HEK293 (cell line): ENCODE measurements at regions not wholly inside any gene's neighbourhood (a gene's known extent, or its start where the extent isn't known, plus 50 kb on each side); places are given as distances from the start of the nearest gene placed in this dataset.
"Not testable (repeated sequence)": the region's sequence is repeated elsewhere in the genome, so short reads cannot be mapped to it uniquely, and the experiment has no call there.

Experiments used
- CTCF ChIA-PET: fragments of 350-600 bp; formaldehyde crosslinking; extraction: SDS; loops from one replicate; lab custom pipeline; 2021; ENCODE audit warnings: antibody characterized with exemption; lab: Yijun Ruan, JAX
- POLR2A ChIA-PET: fragments of 300-600 bp; formaldehyde crosslinking; extraction: SDS; loops from one replicate; lab custom pipeline; 2020; ENCODE audit warnings: antibody characterized with exemption, inconsistent platforms; lab: Yijun Ruan, JAX
- H3K27ac ChIP-seq: fragments of 200-500 bp; sonication (Bioruptor generic); 2 replicates; pipeline ENCODE4 v1.5.1; 2014; ENCODE audit warnings: low read depth, low read length, control low read depth, inconsistent platforms; ENCODE audit errors: extremely low read depth
- H3K36me3 ChIP-seq, 2 experiments: fragments of 200-500 bp in 1 of 2; sonication (Bioruptor generic) in 1 of 2; 1 replicate in 1 of 2; 2 replicates in 1 of 2; pipeline ENCODE4 v1.5.1; 2014 to 2017; ENCODE audit warnings: inconsistent platforms in 2 of 2, low read length in 2 of 2; ENCODE audit not compliant: control insufficient read depth in 2 of 2, insufficient read depth in 1 of 2
- H3K4me1 ChIP-seq: fragments of 200-500 bp; sonication (Bioruptor generic); 2 replicates; pipeline ENCODE4 v1.5.1; 2014; ENCODE audit warnings: mild to moderate bottlenecking, low read length, inconsistent platforms; ENCODE audit not compliant: control insufficient read depth, insufficient read depth
- H3K4me3 ChIP-seq: 2 replicates; pipeline ENCODE4 v1.5.1; 2011; ENCODE audit warnings: low read depth, mild to moderate bottlenecking, control low read depth, low read length, moderate library complexity
- H3K9me3 ChIP-seq: fragments of 200-500 bp; sonication (Bioruptor generic); 2 replicates; pipeline ENCODE4 v1.5.1; 2014; ENCODE audit warnings: low read depth, low read length, inconsistent platforms; ENCODE audit not compliant: control insufficient read depth, insufficient read depth
- GLIS2 ChIP-seq: fragments of 450-650 bp; formaldehyde crosslinking; IDR thresholded peaks from 2 replicates; pipeline ENCODE4 v1.5.1; 2016; ENCODE audit warnings: missing biosample characterization, missing genetic modification characterization
- IKZF3 ChIP-seq: fragments of 450-650 bp; IDR thresholded peaks from 2 replicates; pipeline ENCODE4 v1.5.0; 2018; ENCODE audit warnings: missing biosample characterization, mild to moderate bottlenecking, missing genetic modification characterization, moderate library complexity
- PRDM1 ChIP-seq: fragments of 450-650 bp; formaldehyde crosslinking; IDR thresholded peaks from 2 replicates; pipeline ENCODE4; 2016; ENCODE audit warnings: missing biosample characterization, missing genetic modification characterization
- SP2 ChIP-seq: fragments of 450-650 bp; formaldehyde crosslinking; IDR thresholded peaks from 2 replicates; pipeline ENCODE4 v1.5.1; 2016; ENCODE audit warnings: missing biosample characterization, missing genetic modification characterization
- SP3 ChIP-seq: fragments of 450-650 bp; formaldehyde crosslinking; IDR thresholded peaks from 2 replicates; pipeline ENCODE4 v1.5.1; 2016; ENCODE audit warnings: missing biosample characterization, missing genetic modification characterization
- SP7 ChIP-seq: fragments of 450-650 bp; formaldehyde crosslinking; IDR thresholded peaks from 2 replicates; pipeline ENCODE4 v1.5.1; 2016; ENCODE audit warnings: missing biosample characterization, missing genetic modification characterization
- ZBTB17 ChIP-seq: fragments of 450-650 bp; formaldehyde crosslinking; IDR thresholded peaks from 2 replicates; pipeline ENCODE4 v1.5.1; 2016; ENCODE audit warnings: missing biosample characterization, missing genetic modification characterization
- ZEB2 ChIP-seq: fragments of 450-650 bp; formaldehyde crosslinking; IDR thresholded peaks from 2 replicates; pipeline ENCODE4 v1.5.1; 2016; ENCODE audit warnings: missing biosample characterization, missing genetic modification characterization
- ZFHX2 ChIP-seq: fragments of 450-650 bp; formaldehyde crosslinking; conservative IDR thresholded peaks from 2 replicates; pipeline ENCODE4 v1.5.1; 2016; ENCODE audit warnings: missing biosample characterization, missing genetic modification characterization
- ZNF18 ChIP-seq: fragments of 450-650 bp; formaldehyde crosslinking; IDR thresholded peaks from 2 replicates; pipeline ENCODE4 v1.5.1; 2016; ENCODE audit warnings: missing biosample characterization, missing genetic modification characterization
- ZNF335 ChIP-seq: fragments of 450-650 bp; formaldehyde crosslinking; conservative IDR thresholded peaks from 2 replicates; pipeline ENCODE4 v1.5.1; 2016; ENCODE audit warnings: missing biosample characterization, missing genetic modification characterization
- TF ChIP-seq, protein P1 (sequence below): fragments of 450-650 bp; formaldehyde crosslinking; IDR thresholded peaks from 2 replicates; pipeline ENCODE4 v1.5.1; 2016; ENCODE audit warnings: missing biosample characterization, missing genetic modification characterization
- TF ChIP-seq, protein P2 (sequence below): fragments of 450-650 bp; formaldehyde crosslinking; IDR thresholded peaks from 2 replicates; pipeline ENCODE4 v1.5.1; 2017; ENCODE audit warnings: missing biosample characterization, missing genetic modification characterization

- H3K4me3 ChIP-seq, H3K27ac ChIP-seq, CTCF ChIA-PET, H3K4me1 ChIP-seq, POLR2A ChIA-PET, H3K36me3 ChIP-seq, H3K9me3 ChIP-seq: not testable (repeated sequence)
Observed at GRCh38 chr16:29578898-29579297, 72.7 kb upstream of the NPIPB12 start.

GRCh38 chr16:29581764-29582163 is 75.6 kb upstream of the NPIPB12 start:
- H3K36me3 ChIP-seq, H3K4me1 ChIP-seq, POLR2A ChIA-PET, CTCF ChIA-PET, H3K27ac ChIP-seq, H3K9me3 ChIP-seq, H3K4me3 ChIP-seq: not testable (repeated sequence)

DNA sequence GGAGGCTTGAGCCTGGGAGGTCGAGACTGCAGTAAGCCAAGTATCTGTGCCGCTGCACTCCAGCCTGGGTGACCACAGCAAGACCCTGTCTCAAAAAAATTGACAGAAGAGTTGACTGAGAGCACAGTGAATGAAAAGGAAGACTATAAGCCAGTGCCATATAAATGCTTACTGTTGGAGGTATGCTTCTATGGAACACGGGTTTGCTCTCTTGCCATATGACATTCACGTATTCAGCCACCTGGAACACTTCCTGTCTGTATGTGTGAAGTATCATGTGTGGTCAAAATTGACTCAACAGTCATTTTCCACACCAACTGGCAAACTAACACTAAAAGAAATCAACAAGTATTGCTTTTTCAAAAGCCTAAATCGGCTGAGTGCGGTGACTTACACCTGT is 71.1 kb upstream of the SPN start:
- H3K27ac ChIP-seq, POLR2A ChIA-PET, H3K4me1 ChIP-seq, H3K9me3 ChIP-seq, CTCF ChIA-PET, H3K36me3 ChIP-seq, H3K4me3 ChIP-seq: not testable (repeated sequence)

GRCh38 chr16:29594269-29594925 is 68.7 kb upstream of the SPN start:
- TF ChIP-seq, protein P1, sequence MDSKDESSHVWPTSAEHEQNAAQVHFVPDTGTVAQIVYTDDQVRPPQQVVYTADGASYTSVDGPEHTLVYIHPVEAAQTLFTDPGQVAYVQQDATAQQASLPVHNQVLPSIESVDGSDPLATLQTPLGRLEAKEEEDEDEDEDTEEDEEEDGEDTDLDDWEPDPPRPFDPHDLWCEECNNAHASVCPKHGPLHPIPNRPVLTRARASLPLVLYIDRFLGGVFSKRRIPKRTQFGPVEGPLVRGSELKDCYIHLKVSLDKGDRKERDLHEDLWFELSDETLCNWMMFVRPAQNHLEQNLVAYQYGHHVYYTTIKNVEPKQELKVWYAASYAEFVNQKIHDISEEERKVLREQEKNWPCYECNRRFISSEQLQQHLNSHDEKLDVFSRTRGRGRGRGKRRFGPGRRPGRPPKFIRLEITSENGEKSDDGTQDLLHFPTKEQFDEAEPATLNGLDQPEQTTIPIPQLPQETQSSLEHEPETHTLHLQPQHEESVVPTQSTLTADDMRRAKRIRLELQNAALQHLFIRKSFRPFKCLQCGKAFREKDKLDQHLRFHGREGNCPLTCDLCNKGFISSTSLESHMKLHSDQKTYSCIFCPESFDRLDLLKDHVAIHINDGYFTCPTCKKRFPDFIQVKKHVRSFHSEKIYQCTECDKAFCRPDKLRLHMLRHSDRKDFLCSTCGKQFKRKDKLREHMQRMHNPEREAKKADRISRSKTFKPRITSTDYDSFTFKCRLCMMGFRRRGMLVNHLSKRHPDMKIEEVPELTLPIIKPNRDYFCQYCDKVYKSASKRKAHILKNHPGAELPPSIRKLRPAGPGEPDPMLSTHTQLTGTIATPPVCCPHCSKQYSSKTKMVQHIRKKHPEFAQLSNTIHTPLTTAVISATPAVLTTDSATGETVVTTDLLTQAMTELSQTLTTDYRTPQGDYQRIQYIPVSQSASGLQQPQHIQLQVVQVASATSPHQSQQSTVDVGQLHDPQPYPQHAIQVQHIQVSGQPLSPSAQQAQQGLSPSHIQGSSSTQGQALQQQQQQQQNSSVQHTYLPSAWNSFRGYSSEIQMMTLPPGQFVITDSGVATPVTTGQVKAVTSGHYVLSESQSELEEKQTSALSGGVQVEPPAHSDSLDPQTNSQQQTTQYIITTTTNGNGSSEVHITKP (tag by site-specific recombination), result peak; percentile 78
- TF ChIP-seq, protein P2, sequence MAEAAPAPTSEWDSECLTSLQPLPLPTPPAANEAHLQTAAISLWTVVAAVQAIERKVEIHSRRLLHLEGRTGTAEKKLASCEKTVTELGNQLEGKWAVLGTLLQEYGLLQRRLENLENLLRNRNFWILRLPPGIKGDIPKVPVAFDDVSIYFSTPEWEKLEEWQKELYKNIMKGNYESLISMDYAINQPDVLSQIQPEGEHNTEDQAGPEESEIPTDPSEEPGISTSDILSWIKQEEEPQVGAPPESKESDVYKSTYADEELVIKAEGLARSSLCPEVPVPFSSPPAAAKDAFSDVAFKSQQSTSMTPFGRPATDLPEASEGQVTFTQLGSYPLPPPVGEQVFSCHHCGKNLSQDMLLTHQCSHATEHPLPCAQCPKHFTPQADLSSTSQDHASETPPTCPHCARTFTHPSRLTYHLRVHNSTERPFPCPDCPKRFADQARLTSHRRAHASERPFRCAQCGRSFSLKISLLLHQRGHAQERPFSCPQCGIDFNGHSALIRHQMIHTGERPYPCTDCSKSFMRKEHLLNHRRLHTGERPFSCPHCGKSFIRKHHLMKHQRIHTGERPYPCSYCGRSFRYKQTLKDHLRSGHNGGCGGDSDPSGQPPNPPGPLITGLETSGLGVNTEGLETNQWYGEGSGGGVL (tag by site-specific recombination), result 0 out of 2 replicates have a peak, but pooled peaks have one; percentile 21
- TF ChIP-seq ZNF335 (tag by site-specific recombination) (0 out of 2 replicates have a peak, but pooled peaks have one; percentile 1), ZBTB17 (tag by site-specific recombination) (peak; percentile 70), PRDM1 (tag by site-specific recombination) (peak; percentile 53; the same call in 1 of the 2 replicates)
- Histone ChIP-seq H3K4me3 (peak overlapping the region; percentile 77), H3K27ac (peak overlapping the region; percentile 64)
- H3K36me3 ChIP-seq, H3K9me3 ChIP-seq, H3K4me1 ChIP-seq, CTCF ChIA-PET, POLR2A ChIA-PET: not testable (repeated sequence)

- POLR2A ChIA-PET, H3K9me3 ChIP-seq, H3K4me1 ChIP-seq, H3K36me3 ChIP-seq, CTCF ChIA-PET: not testable (repeated sequence)
- peak overlapping the region; percentile 64 for H3K27ac ChIP-seq
- H3K4me3 ChIP-seq, result peak overlapping the region; percentile 77
- TF ChIP-seq SP2 (tag by site-specific recombination) (peak; percentile 42), ZEB2 (tag by site-specific recombination) (peak; percentile 65), SP7 (tag by site-specific recombination) (0 out of 2 replicates have a peak, but pooled peaks have one; percentile 18), IKZF3 (tag by site-specific recombination) (peak; percentile 97), SP3 (tag by site-specific recombination) (peak; percentile 21; the same call in 1 of the 2 replicates), ZNF18 (0 out of 2 replicates have a peak, but pooled peaks have one; percentile 58), ZFHX2 (peak; percentile 35; the same call in 1 of the 2 replicates), GLIS2 (peak; percentile 47), ZNF335 (tag by site-specific recombination) (0 out of 2 replicates have a peak, but pooled peaks have one; percentile 34)
Observed at GRCh38 chr16:29594926-29595838, 67.9 kb upstream of the SPN start.
